H7 (cell line): ENCODE measurements at regions not wholly inside any gene's neighbourhood (a gene's known extent, or its start where the extent isn't known, plus 50 kb on each side); places are given as distances from the start of the nearest gene placed in this dataset.

Source experiments
- DNase-seq: peaks from one replicate; pipeline ENCODE4 v3.0.0; 2012
- H3K27me3 ChIP-seq: 2 replicates; pipeline ENCODE4 v1.6.0; 2011; ENCODE audit warnings: mild to moderate bottlenecking, low read length; ENCODE audit not compliant: control insufficient read depth, insufficient read depth
- H3K36me3 ChIP-seq: replicated peaks from 2 replicates; pipeline ENCODE4 v1.5.1; 2011; ENCODE audit warnings: low read length; ENCODE audit not compliant: control insufficient read depth, insufficient read depth
- H3K4me3 ChIP-seq: 2 replicates; pipeline ENCODE4 v1.5.1; 2011; ENCODE audit warnings: low read depth, mild to moderate bottlenecking, control low read depth, low read length, moderate library complexity; ENCODE audit not compliant: insufficient read depth

DNA sequence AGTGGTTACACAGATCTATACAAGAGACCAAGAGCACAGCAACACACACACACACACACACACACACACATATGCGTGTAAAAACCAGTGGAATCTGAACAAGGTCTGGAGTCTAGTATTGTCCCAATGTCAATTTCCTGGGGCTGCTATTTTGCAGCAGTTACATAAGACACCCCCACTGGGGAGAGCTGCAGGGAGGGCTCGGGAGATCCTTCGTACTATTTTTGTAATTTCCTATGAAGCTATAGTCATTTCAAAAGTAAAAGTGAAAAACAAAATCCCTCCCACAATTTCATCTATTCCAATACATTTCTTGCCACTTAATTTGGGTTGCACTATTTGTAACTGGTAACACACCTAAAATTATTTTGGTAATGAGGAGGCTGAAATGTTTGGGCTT, 68.5 kb downstream of the C16orf95 start:
- Histone ChIP-seq H3K4me3 (no peak overlapping the region), H3K27me3 (no peaks in the 10 kb centered on the region), H3K36me3 (no peaks in the 10 kb centered on the region)
- no peak for DNase-seq

DNA sequence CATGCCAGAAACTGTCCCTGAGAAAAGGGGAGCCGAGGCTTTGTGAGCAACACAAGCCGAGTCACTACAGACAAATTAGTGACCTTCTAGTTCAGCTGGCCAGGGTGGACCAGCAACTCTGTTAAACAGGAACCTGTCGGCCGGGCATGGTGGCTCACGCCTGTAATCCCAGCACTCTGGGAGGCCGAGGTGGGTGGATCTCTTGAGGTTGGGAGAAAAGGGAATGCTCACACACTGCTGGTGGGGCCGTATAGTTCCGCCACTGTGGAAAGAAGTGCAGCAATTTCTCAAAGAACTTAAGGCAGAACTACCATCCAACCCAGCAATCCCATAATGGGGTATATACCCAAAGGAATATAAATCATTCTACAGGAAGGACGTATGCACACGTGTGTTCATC, 67.8 kb downstream of the C16orf95 start:
- no peaks in the 10 kb centered on the region for H3K36me3 ChIP-seq
- no peak for DNase-seq
- H3K4me3 ChIP-seq, result no peak overlapping the region
- H3K27me3 ChIP-seq, result no peaks in the 10 kb centered on the region

DNA sequence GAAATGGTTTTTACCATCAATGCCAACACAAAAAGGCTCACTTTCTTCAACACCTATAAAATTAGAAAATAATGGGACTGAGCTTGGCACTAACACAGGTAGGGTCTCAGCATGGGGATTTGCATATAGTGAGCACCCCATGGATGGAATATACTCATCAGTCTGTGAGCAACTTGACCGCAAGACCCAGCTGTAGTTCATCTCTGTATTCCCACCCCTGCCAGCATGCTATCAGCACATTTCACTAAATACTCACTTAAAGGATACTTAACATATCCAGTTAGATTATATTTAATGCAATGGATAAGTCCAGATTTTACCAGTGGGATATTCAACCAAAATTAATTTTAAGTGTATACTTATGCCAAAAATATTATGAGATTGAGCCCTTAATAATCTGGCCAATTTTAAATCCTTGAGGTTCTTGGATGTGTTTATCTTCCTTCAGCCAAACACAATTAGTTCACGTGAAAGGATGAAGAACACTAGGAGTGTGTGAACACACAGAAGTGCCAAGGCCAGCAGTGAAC, 66.7 kb downstream of the C16orf95 start:
- no peak for DNase-seq
- Histone ChIP-seq H3K4me3 (no peak overlapping the region), H3K36me3 (no peaks in the 10 kb centered on the region), H3K27me3 (no peaks in the 10 kb centered on the region)

DNA sequence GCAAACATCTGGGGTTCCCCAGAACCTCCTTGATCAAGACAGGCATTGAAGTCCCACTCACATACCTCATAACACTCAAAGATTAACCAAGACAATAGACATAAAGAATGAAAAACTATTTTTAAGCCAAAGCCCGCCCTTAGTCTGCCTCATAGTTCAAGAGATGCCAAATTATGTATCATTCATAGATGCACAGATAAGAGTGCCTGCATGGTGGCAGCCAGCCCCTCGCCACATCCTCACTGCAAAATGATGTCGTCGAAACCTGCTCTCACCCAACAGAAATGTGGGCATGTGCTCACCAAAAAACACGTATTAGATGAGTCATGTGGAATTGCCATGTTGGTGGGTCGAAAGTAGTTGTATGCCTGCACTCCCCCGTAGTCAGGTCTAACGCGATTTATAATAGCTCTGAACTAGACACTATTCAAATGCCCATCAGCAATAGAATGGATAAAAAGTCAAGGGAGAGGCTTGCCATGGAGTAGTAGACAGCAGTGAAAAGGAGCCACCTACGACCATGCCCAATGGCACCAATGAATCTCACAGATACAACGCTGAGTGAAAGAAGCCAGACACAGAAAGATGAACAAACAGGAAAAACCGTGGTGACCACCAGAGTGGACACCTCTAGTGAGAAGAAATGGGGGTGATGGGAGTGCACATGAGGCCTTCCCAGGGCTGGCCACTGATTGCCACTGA, 64.8 kb downstream of the C16orf95 start:
- no peak for DNase-seq
- H3K4me3 ChIP-seq, result no peak overlapping the region
- H3K27me3 ChIP-seq, result no peaks in the 10 kb centered on the region
- H3K36me3 ChIP-seq, result no peaks in the 10 kb centered on the region
